GM12865 (cell line): ENCODE measurements at regions not wholly inside any gene's neighbourhood (a gene's known extent, or its start where the extent isn't known, plus 50 kb on each side); places are given as distances from the start of the nearest gene placed in this dataset.

Source experiments
- DNase-seq: peaks from one replicate; pipeline ENCODE4 v3.0.0; 2010; ENCODE audit warnings: low read depth
- H3K4me3 ChIP-seq: 2 replicates; pipeline ENCODE4 v1.5.1; 2011; ENCODE audit warnings: mild to moderate bottlenecking, low read depth, low read length, control low read depth
- TF ChIP-seq, protein P1 (sequence below): IDR thresholded peaks from 2 replicates; pipeline ENCODE4 v1.5.1; 2011; ENCODE audit warnings: low read length, control low read depth, low read depth, inconsistent platforms; ENCODE audit not compliant: insufficient read depth; ENCODE audit errors: missing control alignments

DNA sequence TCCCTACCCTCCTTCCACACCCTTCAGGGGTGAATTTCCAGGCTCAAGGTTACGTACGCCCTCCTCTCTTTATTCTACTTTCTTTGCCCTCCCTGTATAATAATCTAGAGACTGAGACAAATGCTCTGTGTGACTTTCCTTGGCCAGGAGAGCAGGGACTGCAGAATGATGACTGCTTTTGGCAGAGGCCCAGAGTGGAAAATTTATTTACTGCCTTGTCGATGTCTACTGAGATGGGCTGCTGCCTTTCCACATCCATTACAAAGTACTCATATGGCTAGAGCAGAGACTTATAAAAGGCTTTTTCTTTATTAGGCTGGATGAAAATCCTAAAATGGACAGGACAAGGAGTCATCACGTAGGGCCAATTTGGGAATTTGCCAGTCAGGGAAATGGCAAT is 576.2 kb downstream of the TUSC7 start:
- no peak overlapping the region for H3K4me3 ChIP-seq
- no peak for DNase-seq
- TF ChIP-seq, protein P1, sequence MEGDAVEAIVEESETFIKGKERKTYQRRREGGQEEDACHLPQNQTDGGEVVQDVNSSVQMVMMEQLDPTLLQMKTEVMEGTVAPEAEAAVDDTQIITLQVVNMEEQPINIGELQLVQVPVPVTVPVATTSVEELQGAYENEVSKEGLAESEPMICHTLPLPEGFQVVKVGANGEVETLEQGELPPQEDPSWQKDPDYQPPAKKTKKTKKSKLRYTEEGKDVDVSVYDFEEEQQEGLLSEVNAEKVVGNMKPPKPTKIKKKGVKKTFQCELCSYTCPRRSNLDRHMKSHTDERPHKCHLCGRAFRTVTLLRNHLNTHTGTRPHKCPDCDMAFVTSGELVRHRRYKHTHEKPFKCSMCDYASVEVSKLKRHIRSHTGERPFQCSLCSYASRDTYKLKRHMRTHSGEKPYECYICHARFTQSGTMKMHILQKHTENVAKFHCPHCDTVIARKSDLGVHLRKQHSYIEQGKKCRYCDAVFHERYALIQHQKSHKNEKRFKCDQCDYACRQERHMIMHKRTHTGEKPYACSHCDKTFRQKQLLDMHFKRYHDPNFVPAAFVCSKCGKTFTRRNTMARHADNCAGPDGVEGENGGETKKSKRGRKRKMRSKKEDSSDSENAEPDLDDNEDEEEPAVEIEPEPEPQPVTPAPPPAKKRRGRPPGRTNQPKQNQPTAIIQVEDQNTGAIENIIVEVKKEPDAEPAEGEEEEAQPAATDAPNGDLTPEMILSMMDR = no peak

- no peak overlapping the region for H3K4me3 ChIP-seq
- DNase-seq = no peak
- TF ChIP-seq, protein P1 = no peak
Measured at GRCh38 chr3:117286488-117286887, 576.9 kb downstream of the TUSC7 start.

DNA sequence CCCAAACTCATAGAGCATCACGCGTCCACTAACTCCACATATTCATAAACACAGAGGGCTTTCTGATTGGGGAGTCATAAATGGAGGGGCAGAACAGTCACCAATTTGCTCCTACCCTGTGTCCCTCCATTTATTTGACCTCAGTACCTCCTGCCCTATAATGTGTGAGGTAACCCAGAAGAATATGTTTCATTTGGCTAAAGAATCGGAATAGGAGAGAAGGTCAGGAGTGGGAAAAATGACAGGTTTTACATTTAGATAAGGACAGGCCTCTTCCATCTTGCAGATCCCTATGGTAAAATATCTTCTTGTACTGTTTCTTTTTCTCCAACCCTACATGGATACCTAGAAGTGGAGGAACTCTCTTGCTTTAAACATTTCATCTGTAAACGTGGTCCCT is 578.0 kb downstream of the TUSC7 start:
- no peak for DNase-seq
- TF ChIP-seq, protein P1 = no peak
- no peak overlapping the region for H3K4me3 ChIP-seq

GRCh38 chr3:117291476-117291875 is 581.9 kb downstream of the TUSC7 start:
- no peak for DNase-seq
- no peak overlapping the region for H3K4me3 ChIP-seq
- TF ChIP-seq, protein P1 = no peak

DNA sequence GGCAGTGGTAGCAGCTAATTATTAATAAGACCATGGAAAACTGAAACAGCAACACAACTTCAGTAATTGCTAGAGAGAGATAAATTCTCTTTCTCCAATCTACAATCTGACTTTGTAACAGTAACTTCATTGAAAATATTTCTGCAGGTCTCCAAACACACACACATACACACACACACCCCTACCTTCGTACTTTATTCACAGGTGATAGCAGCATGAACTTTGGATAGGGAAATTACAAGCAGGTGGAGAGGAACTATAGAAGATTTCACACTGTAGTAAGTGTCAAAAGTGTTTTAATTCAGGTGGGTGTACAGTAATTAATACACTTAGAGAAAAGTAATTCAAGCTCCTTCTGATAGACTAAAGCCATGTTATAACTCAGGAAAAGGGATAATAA is 587.5 kb downstream of the TUSC7 start:
- TF ChIP-seq, protein P1 = no peak
- no peak for DNase-seq
- H3K4me3 ChIP-seq = no peak overlapping the region

- TF ChIP-seq, protein P1 = no peak
Measured at GRCh38 chr3:117297541-117297940, 588.0 kb downstream of the TUSC7 start.

DNA sequence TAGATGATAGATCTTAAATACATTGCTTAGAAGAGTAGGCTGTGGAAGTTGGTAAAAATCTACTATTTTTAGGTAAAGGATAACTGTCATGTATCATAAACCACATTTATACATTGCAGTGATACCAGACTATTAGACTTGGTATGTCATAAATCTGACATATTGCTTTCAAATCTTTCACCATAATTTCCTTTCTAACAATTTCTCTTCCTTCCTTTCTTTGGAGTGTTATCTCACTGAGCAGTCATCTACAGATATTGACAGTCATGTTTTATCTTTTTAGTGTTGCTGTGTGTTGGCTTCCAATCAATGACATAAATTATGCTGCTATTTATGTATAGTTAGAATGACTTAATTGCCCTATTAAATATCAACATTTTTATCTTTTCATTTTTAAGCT is 588.7 kb downstream of the TUSC7 start:
- no peak overlapping the region for H3K4me3 ChIP-seq
- TF ChIP-seq, protein P1 = no peak
- DNase-seq = no peak

More at GRCh38 chr3:117297541-117297940, 588.0 kb downstream of the TUSC7 start:
- H3K4me3 ChIP-seq = no peak overlapping the region
- no peak for DNase-seq
